ENCODE measurements at regions not wholly inside any gene's neighbourhood (a gene's known extent, or its start where the extent isn't known, plus 50 kb on each side); places are given as distances from the start of the nearest gene placed in this dataset.
"Not testable (repeated sequence)": the region's sequence is repeated elsewhere in the genome, so short reads cannot be mapped to it uniquely, and the experiment has no call there.

DNA sequence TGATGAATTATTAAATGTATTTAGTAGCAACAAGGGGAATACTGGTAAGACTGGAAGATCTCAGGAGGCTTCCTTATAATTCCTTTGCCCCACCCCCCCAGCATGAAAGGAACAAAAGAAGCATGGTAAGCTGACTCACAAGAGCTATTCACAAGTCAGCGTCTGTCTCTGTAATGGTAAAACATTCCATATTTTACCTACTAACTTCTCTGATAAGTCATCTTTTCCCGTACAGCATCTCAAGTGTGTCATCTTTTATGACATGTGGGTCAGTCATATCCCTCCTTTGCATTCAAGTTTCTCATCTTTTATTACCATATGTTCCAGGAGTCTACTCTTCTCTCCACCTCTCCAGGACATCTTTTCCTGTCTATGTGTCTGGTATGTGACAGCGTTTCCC, 241.3 kb downstream of the PLA2G4A start:
- H3K79me2 ChIP-seq (ENCODE audit: insufficient read depth, low read depth, low read length) = no peaks in the 10 kb centered on the region
- H3K4me3 ChIP-seq (ENCODE audit: low read depth, low read length, poor library complexity, severe bottlenecking) = no peak overlapping the region
- no peak overlapping the region for H3K27ac ChIP-seq (ENCODE audit: low read depth, low read length, poor library complexity, severe bottlenecking)
- BruUV-seq (replicated peaks) = no TSS peak
- ChIA-PET CTCF (ENCODE audit: unreplicated experiment) (no interaction called here), POLR2A (interaction anchor here (0.5 to 2.3 kb wide), 7 partner anchors 8 to 1092 kb away, joined by 3 to 12 read pairs (median 4); no protein-coding TSS in a partner anchor)
- TF ChIP-seq EZH2phosphoT487 (IDR thresholded peaks at IDR 0.05; ENCODE audit: borderline replicate concordance, low read depth, low read length) (no peak), CTCF (conservative IDR thresholded peaks at IDR 0.05; ENCODE audit: low read length) (no peak)
- intact Hi-C loops (cut with micrococcal nuclease; ENCODE audit: unreplicated experiment) = no loop called here
- no peak for DNase-seq (ENCODE audit: low spot score)
- H2AFZ ChIP-seq (ENCODE audit: low read length) = no peak overlapping the region
- no peaks in the 10 kb centered on the region for H3K9me3 ChIP-seq (ENCODE audit: low read length)
- peaks cover 7% of the 10 kb centered on the region; the same call in 1 of the 2 replicates for H3K36me3 ChIP-seq (ENCODE audit: insufficient read depth, low read length)
- no peaks in the 10 kb centered on the region for H4K20me1 ChIP-seq (ENCODE audit: insufficient read depth, low read length)
- H3K4me1 ChIP-seq (ENCODE audit: insufficient read depth, low read length, poor library complexity, severe bottlenecking) = peaks cover 4% of the 10 kb centered on the region
- H3K9me2 ChIP-seq (ENCODE audit: insufficient read depth, low read length) = no peaks in the 10 kb centered on the region
- no peak overlapping the region for H3K4me2 ChIP-seq (ENCODE audit: low read length)

GRCh38 chr1:187072262-187073034, 243.7 kb downstream of the PLA2G4A start:
- H3K36me3 ChIP-seq (ENCODE audit: insufficient read depth, low read length); H4K20me1 ChIP-seq (ENCODE audit: insufficient read depth, low read length); H3K4me1 ChIP-seq (ENCODE audit: insufficient read depth, low read length, poor library complexity, severe bottlenecking); CTCF ChIA-PET (ENCODE audit: unreplicated experiment); intact Hi-C loops (cut with micrococcal nuclease; ENCODE audit: unreplicated experiment); H3K79me2 ChIP-seq (ENCODE audit: insufficient read depth, low read depth, low read length); H3K9me3 ChIP-seq (ENCODE audit: low read length); H3K9me2 ChIP-seq (ENCODE audit: insufficient read depth, low read length): not testable (repeated sequence)
- H3K4me2 ChIP-seq (ENCODE audit: low read length) = peak overlapping the region; percentile 39
- peak overlapping the region; percentile 76 for H3K27ac ChIP-seq (ENCODE audit: low read depth, low read length, poor library complexity, severe bottlenecking)
- DNase-seq (ENCODE audit: low spot score) = peak; percentile 49
- peak overlapping the region; percentile 72 for H3K4me3 ChIP-seq (ENCODE audit: low read depth, low read length, poor library complexity, severe bottlenecking)
- TSS peak; percentile 95 for BruUV-seq (replicated peaks)
- POLR2A ChIA-PET = interaction anchor here (0.6 to 2.2 kb wide), 17 partner anchors 12 to 1915 kb away, joined by 3 to 12 read pairs (median 3); no protein-coding TSS in a partner anchor
- H2AFZ ChIP-seq (ENCODE audit: low read length) = peak overlapping the region; percentile 82; the same call in 1 of the 2 replicates

DNA sequence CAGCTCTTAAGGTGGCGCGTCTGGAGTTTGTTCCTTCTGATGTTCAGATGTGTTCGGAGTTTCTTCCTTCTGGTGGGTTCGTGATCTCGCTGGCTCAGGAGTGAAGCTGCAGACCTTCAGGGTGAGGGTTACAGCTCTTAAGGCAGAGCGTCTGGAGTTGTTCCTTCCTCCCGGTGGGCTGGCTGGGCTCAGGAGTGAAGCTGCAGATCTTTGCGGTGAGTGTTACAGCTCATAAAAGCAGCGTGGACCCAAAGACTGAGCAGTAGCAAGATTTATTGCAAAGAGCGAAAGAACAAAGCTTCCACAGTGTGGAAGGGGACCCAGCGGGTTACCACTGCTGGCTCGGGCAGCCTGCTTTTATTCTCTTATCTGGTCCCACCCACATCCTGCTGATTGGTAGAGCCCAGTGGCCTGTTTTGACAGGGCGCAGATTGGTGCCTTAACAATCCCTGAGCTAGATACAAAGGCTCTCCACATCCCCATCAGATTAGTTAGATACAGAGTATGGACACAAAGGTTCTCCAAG, 244.3 kb downstream of the PLA2G4A start:
- H2AFZ ChIP-seq (ENCODE audit: low read length); intact Hi-C loops (cut with micrococcal nuclease; ENCODE audit: unreplicated experiment); H3K9me3 ChIP-seq (ENCODE audit: low read length); BruUV-seq (replicated peaks); H3K4me1 ChIP-seq (ENCODE audit: insufficient read depth, low read length, poor library complexity, severe bottlenecking); CTCF ChIA-PET (ENCODE audit: unreplicated experiment); H3K9me2 ChIP-seq (ENCODE audit: insufficient read depth, low read length); H4K20me1 ChIP-seq (ENCODE audit: insufficient read depth, low read length); H3K36me3 ChIP-seq (ENCODE audit: insufficient read depth, low read length): not testable (repeated sequence)
- H3K27ac ChIP-seq (ENCODE audit: low read depth, low read length, poor library complexity, severe bottlenecking) = peak overlapping the region; percentile 76
- peak overlapping the region; percentile 39; the same call in 1 of the 2 replicates for H3K4me2 ChIP-seq (ENCODE audit: low read length)
- POLR2A ChIA-PET = interaction anchor here (0.6 to 2.2 kb wide), 12 partner anchors 15 to 1916 kb away, joined by 3 to 12 read pairs (median 3); no protein-coding TSS in a partner anchor
- peak overlapping the region; percentile 72 for H3K4me3 ChIP-seq (ENCODE audit: low read depth, low read length, poor library complexity, severe bottlenecking)
- peaks cover 12% of the 10 kb centered on the region; the same call in 1 of the 2 replicates for H3K79me2 ChIP-seq (ENCODE audit: insufficient read depth, low read depth, low read length)
- peak; percentile 41 for DNase-seq (ENCODE audit: low spot score)

GRCh38 chr1:187073634-187074245, 245.0 kb downstream of the PLA2G4A start:
- peaks cover 12% of the 10 kb centered on the region; the same call in 1 of the 2 replicates for H3K79me2 ChIP-seq (ENCODE audit: insufficient read depth, low read depth, low read length)
- H2AFZ ChIP-seq (ENCODE audit: low read length); DNase-seq (ENCODE audit: low spot score); intact Hi-C loops (cut with micrococcal nuclease; ENCODE audit: unreplicated experiment); BruUV-seq (replicated peaks); H3K9me3 ChIP-seq (ENCODE audit: low read length); CTCF ChIA-PET (ENCODE audit: unreplicated experiment); H3K4me2 ChIP-seq (ENCODE audit: low read length); H3K4me1 ChIP-seq (ENCODE audit: insufficient read depth, low read length, poor library complexity, severe bottlenecking); H3K36me3 ChIP-seq (ENCODE audit: insufficient read depth, low read length); H3K27ac ChIP-seq (ENCODE audit: low read depth, low read length, poor library complexity, severe bottlenecking); H3K9me2 ChIP-seq (ENCODE audit: insufficient read depth, low read length); H4K20me1 ChIP-seq (ENCODE audit: insufficient read depth, low read length): not testable (repeated sequence)
- peak overlapping the region; percentile 72 for H3K4me3 ChIP-seq (ENCODE audit: low read depth, low read length, poor library complexity, severe bottlenecking)
- POLR2A ChIA-PET = interaction anchor here (0.6 to 2.2 kb wide), 5 partner anchors 14 to 301 kb away, joined by 3 to 12 read pairs (median 5); no protein-coding TSS in a partner anchor

Data from OCI-LY7 (cell line).